NT2/D1 (cell line): ENCODE measurements at regions not wholly inside any gene's neighbourhood (a gene's known extent, or its start where the extent isn't known, plus 50 kb on each side); places are given as distances from the start of the nearest gene placed in this dataset.

Source experiments
- DNase-seq: peaks from one replicate; pipeline ENCODE4 v3.0.0-alpha.2; 2011; ENCODE audit warnings: low read depth, low spot score
- H3K27me3 ChIP-seq: 2 replicates; pipeline ENCODE4 v1.6.0; 2011; ENCODE audit warnings: mild to moderate bottlenecking; ENCODE audit not compliant: insufficient read length, insufficient read depth
- H3K36me3 ChIP-seq: 2 replicates; pipeline ENCODE4 v1.6.1; 2011; ENCODE audit warnings: mild to moderate bottlenecking, low read length, mixed read lengths; ENCODE audit not compliant: insufficient read depth, insufficient read length
- H3K4me1 ChIP-seq: 2 replicates; pipeline ENCODE4 v1.5.1; 2011; ENCODE audit not compliant: insufficient read depth, insufficient read length
- H3K4me3 ChIP-seq: 2 replicates; pipeline ENCODE4 v1.5.1; 2011; ENCODE audit warnings: low read depth; ENCODE audit not compliant: insufficient read length
- H3K9ac ChIP-seq: 2 replicates; pipeline ENCODE4 v1.6.0; 2011; ENCODE audit warnings: low read depth; ENCODE audit not compliant: insufficient read length
- H3K9me3 ChIP-seq: 2 replicates; pipeline ENCODE4 v1.5.1; 2011; ENCODE audit warnings: mild to moderate bottlenecking, low read length; ENCODE audit not compliant: insufficient read depth
- SUZ12 ChIP-seq: IDR thresholded peaks from 2 replicates; pipeline ENCODE4 v1.6.1; 2011; ENCODE audit not compliant: insufficient read length, insufficient read depth; ENCODE audit errors: extremely low read depth
- YY1 ChIP-seq: IDR thresholded peaks from 2 replicates; pipeline ENCODE4 v1.6.1; 2011; ENCODE audit not compliant: insufficient read length, insufficient read depth
- ZNF274 ChIP-seq: IDR thresholded peaks from 2 replicates; pipeline ENCODE4 v1.6.1; 2011; ENCODE audit warnings: mild to moderate bottlenecking, low read depth, low read length

DNA sequence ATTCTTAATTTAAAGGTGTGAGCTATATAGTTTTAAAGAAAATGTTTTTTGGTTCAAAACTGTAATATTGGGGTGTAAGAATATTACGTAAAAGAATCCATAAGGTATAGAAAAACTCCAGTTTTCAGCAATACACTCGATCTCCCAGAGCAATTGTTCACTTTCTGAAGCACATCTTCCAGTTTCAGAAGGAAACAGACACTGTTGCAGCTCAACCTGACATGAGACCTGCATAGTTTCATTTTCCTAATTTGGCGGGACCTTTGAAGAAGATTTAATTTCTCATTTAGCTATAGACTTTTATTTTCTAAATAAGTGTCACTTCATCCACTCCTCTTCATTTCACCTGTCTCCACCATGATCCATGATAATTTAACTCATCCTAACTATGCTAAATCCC, 281.5 kb downstream of the HTR1B start:
- Histone ChIP-seq H3K9ac (no peak overlapping the region), H3K36me3 (no peaks in the 10 kb centered on the region), H3K27me3 (no peaks in the 10 kb centered on the region), H3K4me3 (no peak overlapping the region), H3K9me3 (no peaks in the 10 kb centered on the region), H3K4me1 (no peaks in the 10 kb centered on the region)
- no peak for DNase-seq
- TF ChIP-seq YY1: no peak
- TF ChIP-seq ZNF274: no peak
- TF ChIP-seq SUZ12: no peak

DNA sequence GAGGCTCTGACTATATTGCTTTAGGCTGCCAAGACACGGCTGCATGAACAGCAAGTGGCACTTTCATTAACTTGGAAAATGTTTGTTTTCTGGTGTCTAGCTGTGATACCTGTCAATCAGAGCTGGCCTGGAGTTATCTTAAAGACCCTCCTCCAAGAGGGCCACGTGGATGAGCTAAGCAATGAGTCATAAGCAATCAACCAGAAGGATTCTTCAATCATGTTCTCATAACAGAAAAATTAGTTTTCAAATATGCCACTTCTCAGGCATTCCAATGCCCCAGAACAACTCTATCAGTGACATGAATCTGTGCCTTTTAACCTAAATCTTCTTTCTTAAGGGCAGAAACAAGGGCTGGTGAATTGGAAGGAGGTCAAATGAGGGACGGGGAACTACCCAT, 283.0 kb downstream of the HTR1B start:
- H3K36me3 ChIP-seq: no peaks in the 10 kb centered on the region
- H3K9me3 ChIP-seq: no peaks in the 10 kb centered on the region
- no peaks in the 10 kb centered on the region for H3K27me3 ChIP-seq
- DNase-seq: no peak
- H3K9ac ChIP-seq: no peak overlapping the region
- no peaks in the 10 kb centered on the region for H3K4me1 ChIP-seq
- H3K4me3 ChIP-seq: no peak overlapping the region
- TF ChIP-seq SUZ12 (no peak), YY1 (no peak), ZNF274 (no peak)

DNA sequence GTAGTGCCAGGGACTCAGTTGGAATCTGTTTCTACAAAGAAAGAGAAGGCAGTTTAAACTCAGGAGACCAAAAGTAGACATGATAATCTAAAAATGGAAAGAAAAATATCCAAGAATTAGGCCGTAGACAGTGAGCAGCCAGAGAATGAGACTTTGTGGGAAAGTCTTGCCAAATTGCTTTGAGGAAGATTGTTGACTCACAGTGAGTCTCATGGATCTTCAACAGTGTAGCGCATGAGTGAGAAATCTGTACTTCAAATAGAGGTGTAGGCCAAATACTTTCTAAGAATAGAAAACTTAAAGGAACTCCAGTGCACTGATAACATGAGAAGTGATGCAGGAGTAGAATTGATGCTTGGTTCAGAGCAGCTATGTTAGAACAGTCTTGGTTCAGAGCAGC, 284.5 kb downstream of the HTR1B start:
- Histone ChIP-seq H3K27me3 (no peaks in the 10 kb centered on the region), H3K4me1 (no peaks in the 10 kb centered on the region), H3K9ac (no peak overlapping the region), H3K9me3 (no peaks in the 10 kb centered on the region), H3K4me3 (no peak overlapping the region), H3K36me3 (no peaks in the 10 kb centered on the region)
- TF ChIP-seq ZNF274: no peak
- TF ChIP-seq SUZ12: no peak
- no peak for TF ChIP-seq YY1
- DNase-seq: no peak

DNA sequence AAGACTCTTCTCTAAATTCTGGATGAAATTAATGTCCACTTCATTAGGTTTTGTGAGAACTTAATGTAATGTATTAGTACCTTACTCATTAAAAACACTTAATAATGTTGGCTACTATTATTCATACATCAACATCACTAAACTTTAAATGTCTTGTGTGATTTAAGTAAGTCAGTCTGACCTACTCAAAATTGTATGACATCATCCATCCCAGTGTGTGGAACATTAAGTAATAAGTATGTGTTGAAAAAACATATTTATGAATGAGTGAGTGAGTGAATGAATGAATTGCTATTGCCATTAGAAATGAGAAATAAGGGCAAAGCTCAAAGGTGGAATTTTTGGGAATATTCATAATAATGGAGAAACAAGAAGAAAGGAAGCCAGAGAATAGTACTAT, 285.8 kb downstream of the HTR1B start:
- TF ChIP-seq ZNF274: no peak
- TF ChIP-seq SUZ12: no peak
- TF ChIP-seq YY1: no peak
- no peaks in the 10 kb centered on the region for H3K4me1 ChIP-seq
- no peaks in the 10 kb centered on the region for H3K27me3 ChIP-seq
- H3K36me3 ChIP-seq: no peaks in the 10 kb centered on the region
- no peak for DNase-seq
- no peaks in the 10 kb centered on the region for H3K9me3 ChIP-seq
- H3K9ac ChIP-seq: no peak overlapping the region
- no peak overlapping the region for H3K4me3 ChIP-seq

DNA sequence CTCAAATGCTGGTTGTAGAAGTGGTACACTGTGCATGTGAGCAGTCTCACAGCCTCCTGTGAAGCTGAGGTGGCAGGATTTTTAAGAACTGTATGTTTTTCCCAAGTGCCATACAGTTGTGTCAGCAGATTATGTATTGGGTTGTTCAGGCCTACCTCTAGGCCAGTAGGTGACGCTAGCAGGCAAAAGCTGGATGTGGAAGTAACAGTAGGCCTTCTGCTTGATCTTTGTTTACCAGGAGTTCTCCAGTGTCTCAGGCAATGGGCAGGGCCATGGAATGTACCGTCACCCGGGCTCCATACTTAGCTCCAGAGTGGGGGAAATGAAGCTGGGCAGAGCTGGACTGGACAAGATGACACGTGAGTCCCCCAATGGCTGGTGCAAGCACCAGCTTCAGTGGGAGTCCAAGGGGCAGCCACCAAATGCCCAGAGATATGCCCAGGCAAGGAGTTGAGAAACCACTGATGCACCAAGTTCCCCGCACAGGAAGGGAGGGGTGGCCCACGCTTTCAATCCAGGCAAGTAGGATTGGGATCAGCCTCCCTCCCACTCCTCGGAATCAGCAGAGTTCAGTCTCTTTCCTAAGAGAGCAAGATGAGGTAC, 289.7 kb downstream of the HTR1B start:
- TF ChIP-seq YY1 (no peak), SUZ12 (no peak), ZNF274 (no peak)
- Histone ChIP-seq H3K27me3 (no peaks in the 10 kb centered on the region), H3K36me3 (no peaks in the 10 kb centered on the region), H3K9ac (no peak overlapping the region), H3K4me1 (no peaks in the 10 kb centered on the region), H3K9me3 (no peaks in the 10 kb centered on the region), H3K4me3 (no peak overlapping the region)
- peak; percentile 5 for DNase-seq

DNA sequence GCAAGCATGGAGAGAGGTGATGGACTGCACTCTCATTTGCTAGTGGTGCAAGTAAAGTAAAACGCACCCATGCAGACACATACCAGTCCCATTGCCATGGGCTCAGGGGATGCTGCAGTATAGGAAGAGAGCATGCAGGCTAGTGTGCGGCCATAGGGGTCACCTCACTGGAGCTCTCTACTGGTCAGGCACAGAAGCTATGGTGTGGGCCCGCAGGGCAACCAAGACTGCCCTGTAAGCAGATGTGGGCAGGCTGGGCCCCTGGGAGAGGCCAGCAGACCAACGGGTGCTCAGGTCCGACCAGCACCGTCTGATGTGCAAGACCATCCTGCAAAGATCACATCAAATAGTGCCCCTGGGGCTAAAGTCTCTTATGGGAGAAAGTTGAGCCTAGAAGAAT, 290.7 kb downstream of the HTR1B start:
- DNase-seq: no peak
- TF ChIP-seq SUZ12 (no peak), ZNF274 (no peak), YY1 (no peak)
- Histone ChIP-seq H3K4me3 (no peak overlapping the region), H3K9ac (no peak overlapping the region), H3K36me3 (no peaks in the 10 kb centered on the region), H3K4me1 (no peaks in the 10 kb centered on the region), H3K9me3 (no peaks in the 10 kb centered on the region), H3K27me3 (no peaks in the 10 kb centered on the region)

DNA sequence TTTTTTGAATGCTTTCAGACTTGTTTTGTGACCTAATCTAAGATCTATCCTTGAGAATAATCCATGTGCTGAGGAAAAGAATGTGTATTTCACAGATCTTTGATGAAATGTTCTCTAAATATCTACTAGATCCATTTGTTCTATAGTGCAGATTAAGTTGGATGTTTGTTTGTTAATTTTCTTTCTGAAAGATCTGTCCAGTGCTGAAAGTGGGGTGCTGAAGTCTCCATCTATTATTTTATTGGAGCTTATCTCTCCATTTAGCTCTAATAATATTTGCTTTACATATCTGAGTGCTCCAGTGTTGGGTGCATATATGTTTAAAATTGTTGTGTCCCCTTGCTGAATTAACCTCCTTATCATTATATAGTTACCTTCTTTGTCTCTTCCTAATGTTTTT, 303.6 kb downstream of the HTR1B start:
- Histone ChIP-seq H3K4me1 (no peaks in the 10 kb centered on the region), H3K4me3 (no peak overlapping the region), H3K9ac (no peak overlapping the region), H3K36me3 (no peaks in the 10 kb centered on the region), H3K9me3 (no peaks in the 10 kb centered on the region), H3K27me3 (no peaks in the 10 kb centered on the region)
- no peak for DNase-seq
- TF ChIP-seq ZNF274 (no peak), YY1 (no peak), SUZ12 (no peak)

DNA sequence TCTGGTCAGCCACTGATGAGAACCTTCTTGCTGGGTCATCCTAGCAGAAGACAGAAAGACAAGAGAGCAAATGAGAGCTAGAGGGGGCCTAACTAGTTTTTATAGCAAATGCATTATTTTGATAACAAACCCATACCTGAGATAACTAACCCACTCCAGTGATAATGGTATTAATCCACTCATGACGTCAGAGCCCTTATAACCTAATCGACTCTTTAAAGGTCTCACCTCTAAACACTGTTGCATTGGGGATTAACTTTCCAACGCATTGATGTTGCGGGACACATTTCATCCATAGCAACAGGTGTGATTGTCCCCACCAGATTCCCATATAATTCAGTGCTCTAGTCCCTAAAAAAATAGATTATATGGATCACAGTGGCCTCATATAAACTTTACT, 312.1 kb downstream of the HTR1B start:
- no peaks in the 10 kb centered on the region for H3K27me3 ChIP-seq
- TF ChIP-seq ZNF274: no peak
- TF ChIP-seq SUZ12: no peak
- TF ChIP-seq YY1: no peak
- no peak overlapping the region for H3K9ac ChIP-seq
- H3K4me1 ChIP-seq: no peaks in the 10 kb centered on the region
- H3K4me3 ChIP-seq: no peak overlapping the region
- no peaks in the 10 kb centered on the region for H3K36me3 ChIP-seq
- no peak for DNase-seq
- no peaks in the 10 kb centered on the region for H3K9me3 ChIP-seq
